GM18867 (cell line): ENCODE measurements at regions not wholly inside any gene's neighbourhood (a gene's known extent, or its start where the extent isn't known, plus 50 kb on each side); places are given as distances from the start of the nearest gene placed in this dataset.

Experiments
- ATAC-seq: cut with Tn5 transposase; IDR thresholded peaks from one replicate; pipeline ENCODE4 v1.9.1; 2021; ENCODE audit warnings: mild to moderate bottlenecking, moderate library complexity; ENCODE audit not compliant: unreplicated experiment

DNA sequence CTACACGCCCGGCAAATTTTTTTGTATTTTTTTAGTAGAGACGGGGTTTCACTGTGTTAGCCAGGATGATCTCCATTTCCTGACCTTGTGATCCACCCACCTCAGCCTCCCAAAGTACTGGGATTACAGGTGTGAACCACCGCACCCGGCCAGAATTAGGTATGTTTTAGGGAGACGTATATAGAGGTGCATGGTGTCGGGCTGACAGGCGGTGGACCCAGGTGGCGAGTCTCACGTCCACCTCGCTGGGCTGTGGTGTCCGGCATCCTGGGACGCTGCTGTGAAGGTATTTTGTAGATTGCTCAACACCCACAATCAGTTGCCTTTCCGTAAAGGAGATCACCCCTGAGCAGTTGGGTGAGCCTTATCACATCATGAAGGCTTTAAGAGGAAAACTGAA lies 728.6 kb downstream of the BRD1 start:
- ATAC-seq = no peak

DNA sequence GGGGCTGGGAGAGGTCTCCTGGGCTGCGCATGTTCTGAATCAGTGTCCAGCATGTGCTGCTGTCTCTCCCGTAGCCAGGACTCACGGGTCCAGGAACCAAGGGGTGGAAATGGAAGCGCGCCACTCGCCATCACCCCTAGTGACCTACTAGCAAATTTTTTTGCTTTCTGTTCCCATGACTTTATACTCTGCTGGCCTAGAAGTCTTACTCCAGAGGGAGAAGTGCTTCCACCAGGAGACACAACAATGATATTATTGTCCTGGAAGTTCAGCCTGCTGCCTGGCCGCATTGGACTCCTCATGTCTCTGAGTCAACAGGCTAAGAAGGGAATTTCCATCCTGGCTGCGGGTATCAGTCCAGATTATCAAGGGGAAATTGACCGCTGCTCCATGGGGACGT lies 729.7 kb downstream of the BRD1 start:
- ATAC-seq = no peak

GRCh38 chr22:49097171-49097925 lies 730.3 kb downstream of the BRD1 start:
- no peak for ATAC-seq

DNA sequence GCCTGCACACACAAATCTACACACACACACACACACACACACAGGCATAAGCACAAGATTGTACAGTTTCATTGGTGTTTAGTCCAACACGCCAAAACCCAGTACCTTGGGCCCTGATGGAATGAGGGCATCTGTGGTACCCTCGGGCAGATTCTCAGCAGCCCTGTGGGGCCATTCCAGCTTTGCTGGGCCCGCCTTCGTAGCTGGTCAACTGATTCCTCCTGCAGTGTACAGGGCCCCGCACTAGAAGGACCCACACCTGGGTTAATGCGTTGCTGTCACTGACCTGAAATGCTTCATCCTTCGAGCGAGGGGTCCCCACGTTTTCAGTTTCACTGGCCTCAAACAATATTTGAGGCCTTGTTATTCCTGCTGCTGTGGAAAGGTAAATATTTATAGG lies 731.2 kb downstream of the BRD1 start:
- no peak for ATAC-seq

DNA sequence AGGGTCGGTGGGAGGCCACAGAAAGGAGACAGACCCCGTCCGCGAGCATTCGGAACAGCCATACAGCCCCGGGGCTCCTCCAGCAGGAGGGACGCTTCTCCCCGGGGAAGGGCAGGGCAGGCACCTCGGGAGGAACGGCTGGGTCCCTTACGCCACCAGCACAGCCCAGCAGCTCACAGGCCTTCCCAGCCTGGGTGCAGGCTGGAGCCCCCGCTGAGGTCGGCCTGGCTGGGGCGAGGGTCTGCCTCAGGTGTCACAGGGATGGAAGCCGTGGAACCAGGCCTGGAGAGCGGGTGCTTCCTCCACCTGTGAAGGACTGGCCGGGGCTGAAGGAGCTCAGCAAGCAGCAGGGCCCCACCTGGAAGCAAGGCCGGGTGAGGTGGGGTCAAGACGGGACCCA lies 732.3 kb downstream of the BRD1 start:
- no peak for ATAC-seq

GRCh38 chr22:49094858-49095257 lies 732.8 kb downstream of the BRD1 start:
- ATAC-seq = no peak

DNA sequence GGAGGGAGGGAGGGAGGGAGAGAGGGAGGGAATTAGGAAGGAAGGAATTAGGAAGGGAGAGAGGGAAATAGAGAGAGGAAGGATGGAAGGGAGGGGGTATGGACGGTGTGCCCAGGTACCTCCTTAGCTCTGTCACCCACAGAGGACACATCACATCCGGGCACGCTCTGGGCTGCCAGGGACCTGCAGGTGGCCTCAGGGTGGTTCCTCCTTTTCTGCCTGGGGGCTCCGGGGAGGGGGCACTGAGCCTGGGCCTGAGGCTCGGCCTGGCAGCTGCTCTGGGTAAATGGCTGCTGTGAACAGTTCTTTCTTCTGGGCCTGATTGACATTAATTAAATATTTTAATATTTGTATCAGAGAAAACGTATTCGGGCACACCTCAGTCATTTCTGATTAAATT lies 733.5 kb downstream of the BRD1 start:
- ATAC-seq = no peak

- no peak for ATAC-seq
Observed at GRCh38 chr22:49093192-49093880, 734.3 kb downstream of the BRD1 start.

GRCh38 chr22:49092716-49093115 lies 735.0 kb downstream of the BRD1 start:
- ATAC-seq = no peak

- no peak for ATAC-seq
Observed at GRCh38 chr22:49091917-49092545, 735.6 kb downstream of the BRD1 start.

DNA sequence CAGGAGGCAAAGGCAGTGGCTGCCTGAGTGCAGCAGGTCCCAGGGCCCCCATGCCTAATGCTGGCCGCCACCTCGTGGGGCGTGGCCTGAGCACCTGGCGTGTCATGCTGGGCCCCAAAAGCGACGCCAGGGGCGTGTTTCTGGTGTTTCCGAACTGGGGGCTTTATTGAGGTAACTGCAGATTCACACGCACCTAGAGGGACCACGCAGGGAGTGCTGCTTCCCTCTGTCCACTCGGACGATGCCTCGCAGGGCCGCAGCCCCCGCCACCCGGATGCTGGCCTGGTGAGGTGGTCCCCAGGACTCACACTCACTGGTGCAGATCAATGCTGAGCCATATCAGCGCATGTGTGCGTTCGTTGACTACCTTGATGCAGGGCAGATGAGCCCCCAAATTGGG lies 736.2 kb downstream of the BRD1 start:
- no peak for ATAC-seq

DNA sequence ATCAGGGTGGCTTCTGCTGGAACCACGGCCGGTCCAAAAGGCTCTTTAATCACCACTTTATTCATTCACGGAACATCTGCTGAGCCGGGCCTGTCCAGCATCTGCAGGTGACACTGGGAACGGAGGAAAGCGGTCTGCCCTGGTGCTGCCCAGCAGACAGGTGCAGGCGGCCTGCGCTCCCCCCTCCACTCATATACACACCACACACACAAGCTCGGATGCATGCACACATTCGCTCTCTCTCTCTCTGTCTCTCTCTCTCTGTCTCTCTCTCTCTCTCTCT lies 736.9 kb downstream of the BRD1 start:
- no peak for ATAC-seq

GRCh38 chr22:49090061-49090852 lies 737.4 kb downstream of the BRD1 start:
- ATAC-seq = no peak

DNA sequence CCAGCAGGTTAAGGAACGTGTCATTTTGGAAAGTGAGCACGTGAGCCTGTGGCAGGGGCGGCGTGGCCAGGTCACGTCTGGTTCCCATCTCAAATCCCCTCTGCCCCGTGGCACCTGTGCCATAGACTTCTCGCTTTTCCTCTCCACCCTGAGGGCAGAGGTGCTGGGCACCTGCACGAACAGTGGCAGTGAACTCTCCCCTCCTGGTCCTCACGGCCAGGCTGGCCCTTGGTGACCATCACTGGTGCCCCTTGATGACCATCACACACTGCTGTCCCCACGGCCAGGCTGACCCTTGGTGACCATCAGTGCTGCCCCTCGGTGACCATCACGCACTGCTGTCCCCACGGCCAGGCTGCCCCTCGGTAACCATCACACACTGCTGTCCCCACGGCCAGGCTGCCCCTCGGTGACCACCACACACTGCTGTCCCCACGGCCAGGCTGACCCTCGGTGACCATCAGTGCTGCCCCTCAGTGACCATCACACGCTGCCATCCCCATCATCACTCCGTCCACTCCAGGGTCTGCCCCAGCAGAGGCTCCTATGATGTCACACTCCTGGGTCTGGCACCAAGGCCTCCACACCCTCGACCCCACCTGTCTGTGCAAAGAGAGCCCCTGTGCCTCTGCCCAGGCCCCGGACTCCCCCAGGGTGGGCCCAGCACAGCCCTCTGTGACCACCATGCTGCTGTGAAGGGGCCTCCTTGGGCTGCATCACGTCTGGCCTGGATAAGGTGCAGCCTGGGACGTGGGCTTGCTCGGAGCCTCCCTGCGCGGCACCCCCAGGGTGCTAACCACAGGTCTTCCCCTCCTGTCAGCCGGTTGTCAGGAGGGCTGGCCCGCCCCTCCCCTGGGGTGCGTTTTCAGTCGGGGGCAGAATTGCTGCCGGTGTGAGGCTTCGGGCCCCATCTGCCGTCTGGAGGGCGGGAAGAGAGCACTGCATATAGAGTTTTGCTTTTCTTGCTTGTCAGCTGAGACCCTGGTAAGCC lies 738.6 kb downstream of the BRD1 start:
- ATAC-seq = no peak

DNA sequence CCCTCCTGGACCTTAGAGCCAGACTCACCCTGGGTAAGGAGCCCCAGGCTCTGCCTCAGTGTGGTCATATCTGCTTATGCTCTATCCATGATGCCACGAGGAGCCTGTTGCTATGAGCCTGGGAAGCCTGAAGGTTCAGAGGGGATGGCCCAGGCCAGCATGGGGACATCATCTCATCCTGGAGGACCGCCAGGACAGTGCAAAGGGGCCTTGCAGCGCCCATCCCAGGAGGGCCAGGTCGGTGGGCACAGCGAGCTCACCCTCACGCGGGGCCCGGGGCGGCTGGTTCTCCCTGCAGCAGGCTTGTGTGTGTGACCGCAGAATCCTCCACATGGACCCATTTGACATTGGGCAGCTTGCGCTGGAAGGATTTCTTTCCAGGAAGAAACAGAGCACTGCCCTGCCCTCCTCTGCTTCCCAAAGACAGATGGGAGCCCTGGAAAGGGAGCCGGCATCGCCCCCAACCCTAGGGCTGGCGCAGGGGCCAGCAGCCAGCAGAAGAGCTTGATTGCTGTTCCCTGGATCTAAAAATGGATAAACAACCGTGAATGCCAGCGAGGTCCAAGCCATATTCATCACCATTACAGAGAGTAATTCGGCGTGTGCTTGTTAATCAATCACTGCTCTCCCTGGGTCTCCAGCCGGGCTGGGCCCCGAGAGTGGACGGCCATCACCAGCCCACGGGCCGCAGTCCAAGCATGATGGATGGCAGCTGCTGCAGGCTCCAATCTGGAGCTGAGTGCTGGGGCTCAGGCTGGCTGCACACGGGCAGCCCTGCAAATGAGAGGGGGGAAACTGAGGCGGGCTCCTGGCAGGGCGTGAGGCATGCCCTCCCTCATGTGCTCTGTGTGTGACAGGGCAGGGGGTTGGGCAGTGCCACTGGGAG lies 739.7 kb downstream of the BRD1 start:
- ATAC-seq = no peak

DNA sequence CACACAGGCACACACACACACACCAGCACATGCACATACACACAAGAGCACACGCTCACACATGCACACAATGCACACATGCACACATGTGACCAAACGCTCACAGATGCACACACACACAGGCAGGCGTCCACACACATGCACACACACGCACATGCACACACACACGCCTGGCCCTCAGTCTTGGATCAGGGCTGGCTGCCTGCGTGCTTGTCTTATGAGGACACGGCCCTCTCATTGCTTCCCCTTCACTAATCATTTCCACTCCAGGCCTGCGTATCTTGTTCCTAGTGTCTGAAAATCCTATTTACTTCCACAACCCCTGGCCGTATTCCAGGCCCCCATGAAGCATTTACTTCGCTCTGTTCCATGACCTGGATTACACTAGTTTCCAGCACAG lies 740.5 kb downstream of the BRD1 start:
- no peak for ATAC-seq

DNA sequence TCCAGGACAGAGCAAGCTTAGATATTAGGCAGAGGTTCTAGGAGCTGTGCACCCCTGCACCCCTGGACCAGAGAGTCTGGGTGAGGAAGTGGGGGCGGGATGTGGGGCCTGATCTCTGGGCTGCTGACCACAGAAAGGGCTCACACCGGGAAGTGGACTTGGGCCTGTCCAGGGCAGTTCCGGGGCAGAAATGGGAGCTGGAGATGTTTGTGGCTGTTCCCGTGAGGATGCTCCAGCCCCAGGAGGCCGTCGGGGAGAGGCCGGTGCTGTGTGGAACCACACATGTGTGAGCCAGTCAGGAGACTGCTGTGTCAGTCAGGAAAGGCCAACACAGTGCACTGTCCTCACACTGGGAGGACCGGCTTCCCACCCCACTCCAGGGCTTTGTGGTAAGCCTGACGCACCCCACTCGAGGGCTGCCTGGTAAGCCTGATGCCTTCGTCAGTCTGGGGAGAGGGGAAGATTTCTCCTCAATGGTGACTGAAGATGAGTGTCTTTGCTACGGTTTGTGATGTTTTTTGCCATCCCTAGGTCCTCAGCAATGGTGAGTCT lies 741.0 kb downstream of the BRD1 start:
- no peak for ATAC-seq

- no peak for ATAC-seq
Observed at GRCh38 chr22:49086181-49086580, 741.5 kb downstream of the BRD1 start.

GRCh38 chr22:49084206-49084605 lies 743.5 kb downstream of the BRD1 start:
- ATAC-seq = no peak
